ENCODE measurements at regions not wholly inside any gene's neighbourhood (a gene's known extent, or its start where the extent isn't known, plus 50 kb on each side); places are given as distances from the start of the nearest gene placed in this dataset.

DNA sequence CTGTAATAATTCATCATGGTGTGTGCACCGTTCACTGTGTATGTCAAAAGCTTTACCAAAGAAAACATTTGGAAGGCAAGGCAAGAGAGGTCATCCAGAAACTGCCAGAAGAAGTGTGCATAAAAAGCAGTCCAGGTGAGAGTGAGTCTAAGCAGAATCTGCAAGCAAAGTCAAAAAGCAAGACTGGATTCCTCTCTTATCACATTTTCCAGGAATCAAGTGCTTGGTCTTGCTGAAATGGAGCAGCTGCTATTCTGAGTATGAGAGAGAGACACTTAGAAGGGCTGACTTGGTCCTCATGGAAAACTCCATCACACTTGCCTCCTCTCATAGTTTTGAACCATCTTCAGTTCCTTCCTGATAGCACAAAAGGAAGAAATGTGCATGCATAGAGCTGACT, 231.3 kb downstream of the ANAPC1 start:
- TF ChIP-seq, protein P1, sequence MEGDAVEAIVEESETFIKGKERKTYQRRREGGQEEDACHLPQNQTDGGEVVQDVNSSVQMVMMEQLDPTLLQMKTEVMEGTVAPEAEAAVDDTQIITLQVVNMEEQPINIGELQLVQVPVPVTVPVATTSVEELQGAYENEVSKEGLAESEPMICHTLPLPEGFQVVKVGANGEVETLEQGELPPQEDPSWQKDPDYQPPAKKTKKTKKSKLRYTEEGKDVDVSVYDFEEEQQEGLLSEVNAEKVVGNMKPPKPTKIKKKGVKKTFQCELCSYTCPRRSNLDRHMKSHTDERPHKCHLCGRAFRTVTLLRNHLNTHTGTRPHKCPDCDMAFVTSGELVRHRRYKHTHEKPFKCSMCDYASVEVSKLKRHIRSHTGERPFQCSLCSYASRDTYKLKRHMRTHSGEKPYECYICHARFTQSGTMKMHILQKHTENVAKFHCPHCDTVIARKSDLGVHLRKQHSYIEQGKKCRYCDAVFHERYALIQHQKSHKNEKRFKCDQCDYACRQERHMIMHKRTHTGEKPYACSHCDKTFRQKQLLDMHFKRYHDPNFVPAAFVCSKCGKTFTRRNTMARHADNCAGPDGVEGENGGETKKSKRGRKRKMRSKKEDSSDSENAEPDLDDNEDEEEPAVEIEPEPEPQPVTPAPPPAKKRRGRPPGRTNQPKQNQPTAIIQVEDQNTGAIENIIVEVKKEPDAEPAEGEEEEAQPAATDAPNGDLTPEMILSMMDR (conservative IDR thresholded peaks at IDR 0.05; ENCODE audit: low read length) = no peak
- no peak for TF ChIP-seq EZH2phosphoT487 (IDR thresholded peaks at IDR 0.05; ENCODE audit: borderline replicate concordance, low read depth, low read length)
